C4-2B (cell line): ENCODE measurements at regions not wholly inside any gene's neighbourhood (a gene's known extent, or its start where the extent isn't known, plus 50 kb on each side); places are given as distances from the start of the nearest gene placed in this dataset.
"Not testable (repeated sequence)": the region's sequence is repeated elsewhere in the genome, so short reads cannot be mapped to it uniquely, and the experiment has no call there.

Experiments used
- ZFX ChIP-seq: fragments of 450-650 bp; IDR thresholded peaks from 2 replicates; pipeline ENCODE4 v1.6.1; 2017
- TF ChIP-seq, protein P1 (sequence below): fragments of 450-650 bp; conservative IDR thresholded peaks from 2 replicates; pipeline ENCODE4 v1.5.1; 2017; ENCODE audit warnings: mild to moderate bottlenecking

DNA sequence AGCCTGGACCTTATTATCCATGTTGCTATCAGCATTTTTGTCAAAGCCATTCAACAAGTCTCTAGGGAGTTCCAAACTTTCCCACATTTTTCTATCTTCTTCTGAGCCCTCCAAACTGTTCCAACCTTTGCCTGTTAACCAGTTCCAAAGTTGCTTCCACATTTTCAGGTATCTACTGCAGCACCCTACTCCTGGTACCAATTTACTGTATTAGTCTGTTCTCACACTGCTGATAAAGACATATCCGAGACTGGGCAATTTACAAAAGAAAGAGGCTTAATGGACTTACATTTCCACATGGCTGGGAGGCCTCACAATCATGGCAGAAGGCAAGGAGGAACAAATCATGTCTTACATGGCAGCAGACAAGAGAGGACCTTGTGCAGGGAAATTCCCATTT, 416.2 kb downstream of the LRRC70 start:
- TF ChIP-seq, protein P1, sequence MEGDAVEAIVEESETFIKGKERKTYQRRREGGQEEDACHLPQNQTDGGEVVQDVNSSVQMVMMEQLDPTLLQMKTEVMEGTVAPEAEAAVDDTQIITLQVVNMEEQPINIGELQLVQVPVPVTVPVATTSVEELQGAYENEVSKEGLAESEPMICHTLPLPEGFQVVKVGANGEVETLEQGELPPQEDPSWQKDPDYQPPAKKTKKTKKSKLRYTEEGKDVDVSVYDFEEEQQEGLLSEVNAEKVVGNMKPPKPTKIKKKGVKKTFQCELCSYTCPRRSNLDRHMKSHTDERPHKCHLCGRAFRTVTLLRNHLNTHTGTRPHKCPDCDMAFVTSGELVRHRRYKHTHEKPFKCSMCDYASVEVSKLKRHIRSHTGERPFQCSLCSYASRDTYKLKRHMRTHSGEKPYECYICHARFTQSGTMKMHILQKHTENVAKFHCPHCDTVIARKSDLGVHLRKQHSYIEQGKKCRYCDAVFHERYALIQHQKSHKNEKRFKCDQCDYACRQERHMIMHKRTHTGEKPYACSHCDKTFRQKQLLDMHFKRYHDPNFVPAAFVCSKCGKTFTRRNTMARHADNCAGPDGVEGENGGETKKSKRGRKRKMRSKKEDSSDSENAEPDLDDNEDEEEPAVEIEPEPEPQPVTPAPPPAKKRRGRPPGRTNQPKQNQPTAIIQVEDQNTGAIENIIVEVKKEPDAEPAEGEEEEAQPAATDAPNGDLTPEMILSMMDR: not testable (repeated sequence)
- not testable (repeated sequence) for TF ChIP-seq ZFX
